Kasumi-1 (cell line): ENCODE measurements at regions not wholly inside any gene's neighbourhood (a gene's known extent, or its start where the extent isn't known, plus 50 kb on each side); places are given as distances from the start of the nearest gene placed in this dataset.

Source experiments
- DNase-seq, 2 experiments: peaks; one replicate each; lab custom pipeline; 2025; lab: John Stamatoyannopoulos, UW

GRCh38 chr18:67589325-67589724, 72.8 kb upstream of the DSEL start:
- no peak for DNase-seq

GRCh38 chr18:67586101-67586500, 69.6 kb upstream of the DSEL start:
- DNase-seq = no peak

- no peak for DNase-seq
Measured at GRCh38 chr18:67583621-67584020, 67.1 kb upstream of the DSEL start.

DNA sequence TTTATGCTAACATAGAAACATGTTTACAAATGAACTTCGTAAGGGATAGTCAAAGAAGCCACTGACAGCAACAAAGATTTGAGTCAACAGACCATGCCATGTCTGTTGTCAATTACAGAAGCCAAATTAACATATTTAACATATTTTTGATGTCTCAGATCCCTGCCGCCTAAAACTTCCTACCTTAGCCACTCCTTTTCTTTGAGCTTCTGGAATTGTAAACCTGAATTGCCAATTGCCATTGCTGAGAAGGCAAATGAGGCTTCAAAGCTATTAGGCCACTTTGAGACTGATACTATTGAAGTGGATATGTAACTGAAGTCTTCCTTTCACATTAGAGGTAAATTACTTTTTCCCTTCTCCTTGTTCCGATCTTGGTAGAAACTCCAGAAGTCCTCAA, 66.0 kb upstream of the DSEL start:
- DNase-seq = no peak

DNA sequence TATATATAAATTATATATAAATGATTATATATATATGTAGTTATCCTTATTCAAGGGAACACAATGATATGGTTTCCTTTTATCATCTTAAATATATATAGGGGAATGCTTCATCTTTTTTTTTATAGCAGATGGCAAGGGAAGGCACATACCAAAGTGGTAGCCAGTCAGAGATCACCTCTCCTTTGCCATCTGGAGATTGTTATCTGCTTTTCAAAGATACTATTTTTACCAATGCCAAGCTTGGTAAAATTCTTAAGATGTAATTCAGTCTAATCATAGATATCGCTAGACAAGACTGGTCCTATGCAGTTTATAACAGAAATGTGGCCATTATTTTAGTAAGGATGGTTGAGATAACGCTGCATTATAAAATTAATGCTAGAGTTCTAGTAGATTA, 64.7 kb upstream of the DSEL start:
- DNase-seq = no peak

DNA sequence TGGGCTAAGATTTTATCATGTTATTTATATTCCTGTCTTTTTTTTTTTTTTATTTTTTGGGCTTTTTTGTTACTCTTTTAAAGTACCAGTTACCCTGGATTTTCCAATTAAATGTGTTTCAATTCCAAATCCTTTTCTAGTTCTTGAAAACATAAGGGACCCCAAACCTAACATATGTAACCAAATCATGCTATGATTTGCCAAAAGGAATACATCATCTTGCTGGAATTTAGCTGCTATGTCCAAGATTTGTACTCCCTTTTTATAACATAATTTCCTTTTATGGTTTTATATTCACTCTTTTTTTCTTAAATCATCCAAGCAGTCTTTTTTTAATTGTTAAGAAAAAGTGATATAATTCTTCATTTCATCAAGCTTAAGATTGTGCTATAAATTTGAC, 60.9 kb upstream of the DSEL start:
- no peak for DNase-seq

DNA sequence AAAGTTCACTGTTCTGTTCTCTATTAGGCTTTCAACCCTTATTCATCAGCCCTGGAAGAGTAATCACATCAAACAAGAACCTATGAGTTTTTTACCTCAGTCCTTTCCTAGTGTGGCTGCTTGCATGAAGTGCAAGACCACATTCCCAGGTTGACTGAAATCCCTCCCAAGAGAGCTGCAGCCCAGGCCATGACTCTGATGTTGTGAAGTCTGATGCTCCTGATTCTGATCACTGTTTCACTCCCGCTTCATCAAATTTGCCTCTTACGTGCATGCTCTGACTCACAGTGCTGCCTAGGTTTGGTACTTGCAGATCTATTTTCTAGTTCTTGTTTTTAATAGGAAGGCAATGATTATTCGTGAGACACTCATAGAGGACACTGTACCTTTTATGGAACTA, 58.2 kb upstream of the DSEL start:
- no peak for DNase-seq

DNA sequence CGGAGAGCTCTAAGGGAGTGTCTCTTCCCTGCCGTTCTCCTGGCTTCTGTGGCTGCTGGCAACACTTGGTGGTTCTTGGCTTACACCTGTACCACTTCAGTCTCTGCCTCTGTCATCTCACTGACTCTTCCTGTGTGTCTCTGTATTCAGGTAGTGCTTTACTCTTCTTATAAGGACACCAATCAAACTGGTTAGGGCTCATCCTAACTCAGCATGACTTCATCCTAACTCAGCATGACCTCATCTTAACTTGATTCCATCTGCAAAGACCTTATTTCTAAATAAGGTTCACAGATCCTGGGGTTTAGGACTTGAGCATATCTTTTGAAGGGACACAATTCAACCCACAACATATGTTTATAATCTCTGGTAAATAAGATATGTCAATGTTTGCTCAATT, 51.6 kb upstream of the DSEL start:
- DNase-seq = no peak
